LNCaP clone FGC (cell line): ENCODE measurements at regions not wholly inside any gene's neighbourhood (a gene's known extent, or its start where the extent isn't known, plus 50 kb on each side); places are given as distances from the start of the nearest gene placed in this dataset.

ENCODE experiments used
- DNase-seq: peaks from one replicate; pipeline ENCODE4 v3.0.0-alpha.2; 2011; ENCODE audit warnings: low read depth
- H3K4me3 ChIP-seq: 2 replicates; pipeline ENCODE4 v1.5.1; 2011; ENCODE audit warnings: mild to moderate bottlenecking, low read depth, low read length, control low read depth
- TF ChIP-seq, protein P1 (sequence below): IDR thresholded peaks from 2 replicates; pipeline ENCODE4 v1.5.1; 2012; ENCODE audit warnings: mild to moderate bottlenecking; ENCODE audit not compliant: control insufficient read depth, insufficient read depth; ENCODE audit errors: extremely low read depth

DNA sequence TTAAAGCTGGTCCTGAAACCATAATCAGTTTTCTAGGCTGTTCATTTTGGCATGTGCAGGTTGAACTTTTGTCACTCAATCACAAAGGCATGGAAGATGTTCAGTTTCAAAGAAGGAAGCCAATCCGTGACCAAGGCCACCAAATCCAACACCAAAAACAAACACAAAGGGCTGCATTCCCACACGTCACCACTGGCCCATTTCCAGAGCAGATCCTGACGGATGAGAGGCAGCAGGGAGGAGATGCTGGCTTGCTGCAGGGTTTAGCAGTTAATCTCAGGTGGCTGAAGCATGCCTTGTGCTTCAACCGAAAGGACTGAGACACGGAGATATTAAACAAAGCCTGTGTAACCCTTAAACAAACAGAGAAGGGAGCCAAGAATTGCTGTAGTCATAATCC lies 191.9 kb upstream of the CTAGE1 start:
- H3K4me3 ChIP-seq = no peak overlapping the region
- DNase-seq = peak; percentile 50

DNA sequence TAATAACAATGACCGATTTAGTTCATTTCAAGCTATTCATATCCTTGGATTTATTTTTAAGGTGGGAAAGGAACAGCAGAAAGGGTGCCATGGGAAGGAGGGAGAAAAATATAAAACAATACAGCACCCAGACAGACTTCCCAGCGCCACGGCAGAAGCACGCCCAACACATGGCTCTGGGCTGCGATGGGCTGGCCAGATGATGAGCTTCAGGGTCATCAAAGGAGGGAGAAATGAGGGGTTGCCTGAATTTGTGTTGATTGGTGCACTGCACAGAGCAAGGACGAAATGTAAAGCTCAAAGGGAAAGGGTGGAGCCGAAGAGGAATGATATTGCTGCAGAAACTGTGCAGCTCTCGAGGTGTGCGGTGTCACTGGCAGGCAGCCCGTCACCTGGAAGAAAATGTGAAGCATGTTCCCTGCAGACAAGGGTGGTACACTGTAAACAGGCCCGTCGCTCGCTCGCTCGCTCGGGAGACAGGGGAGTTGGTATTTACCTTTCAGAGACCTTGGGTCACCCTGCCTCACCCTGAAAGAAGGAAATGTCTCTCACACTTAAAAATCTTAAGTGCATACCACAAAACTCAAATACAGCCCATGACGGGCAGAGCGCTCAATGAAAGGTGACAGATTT lies 195.5 kb upstream of the CTAGE1 start:
- TF ChIP-seq, protein P1, sequence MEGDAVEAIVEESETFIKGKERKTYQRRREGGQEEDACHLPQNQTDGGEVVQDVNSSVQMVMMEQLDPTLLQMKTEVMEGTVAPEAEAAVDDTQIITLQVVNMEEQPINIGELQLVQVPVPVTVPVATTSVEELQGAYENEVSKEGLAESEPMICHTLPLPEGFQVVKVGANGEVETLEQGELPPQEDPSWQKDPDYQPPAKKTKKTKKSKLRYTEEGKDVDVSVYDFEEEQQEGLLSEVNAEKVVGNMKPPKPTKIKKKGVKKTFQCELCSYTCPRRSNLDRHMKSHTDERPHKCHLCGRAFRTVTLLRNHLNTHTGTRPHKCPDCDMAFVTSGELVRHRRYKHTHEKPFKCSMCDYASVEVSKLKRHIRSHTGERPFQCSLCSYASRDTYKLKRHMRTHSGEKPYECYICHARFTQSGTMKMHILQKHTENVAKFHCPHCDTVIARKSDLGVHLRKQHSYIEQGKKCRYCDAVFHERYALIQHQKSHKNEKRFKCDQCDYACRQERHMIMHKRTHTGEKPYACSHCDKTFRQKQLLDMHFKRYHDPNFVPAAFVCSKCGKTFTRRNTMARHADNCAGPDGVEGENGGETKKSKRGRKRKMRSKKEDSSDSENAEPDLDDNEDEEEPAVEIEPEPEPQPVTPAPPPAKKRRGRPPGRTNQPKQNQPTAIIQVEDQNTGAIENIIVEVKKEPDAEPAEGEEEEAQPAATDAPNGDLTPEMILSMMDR = no peak
- no peak overlapping the region for H3K4me3 ChIP-seq

More for the DNA sequence above, 191.9 kb upstream of the CTAGE1 start:
- TF ChIP-seq, protein P1 = no peak

DNA sequence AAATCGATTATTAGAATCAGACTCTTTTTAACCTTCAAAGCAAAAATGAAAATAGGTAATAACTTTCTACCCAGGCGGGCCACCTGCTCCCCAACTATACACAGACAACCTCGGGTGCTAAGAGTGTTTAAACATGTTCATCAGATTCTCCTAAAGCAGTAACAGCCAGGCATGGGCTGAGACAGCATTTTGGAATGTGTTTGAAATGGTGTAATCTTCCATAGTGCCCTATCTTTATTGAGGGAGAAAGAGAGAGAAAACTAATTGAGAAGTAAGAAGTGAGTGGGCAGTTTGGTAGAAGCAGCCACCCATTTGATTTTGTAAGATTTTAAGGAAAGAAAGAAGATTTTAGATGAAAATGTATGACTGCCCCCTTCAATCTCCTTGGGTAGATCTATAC lies 196.1 kb upstream of the CTAGE1 start:
- TF ChIP-seq, protein P1 = no peak
- H3K4me3 ChIP-seq = no peak overlapping the region
- DNase-seq = no peak

More for the DNA sequence above, 195.5 kb upstream of the CTAGE1 start:
- DNase-seq = no peak

DNA sequence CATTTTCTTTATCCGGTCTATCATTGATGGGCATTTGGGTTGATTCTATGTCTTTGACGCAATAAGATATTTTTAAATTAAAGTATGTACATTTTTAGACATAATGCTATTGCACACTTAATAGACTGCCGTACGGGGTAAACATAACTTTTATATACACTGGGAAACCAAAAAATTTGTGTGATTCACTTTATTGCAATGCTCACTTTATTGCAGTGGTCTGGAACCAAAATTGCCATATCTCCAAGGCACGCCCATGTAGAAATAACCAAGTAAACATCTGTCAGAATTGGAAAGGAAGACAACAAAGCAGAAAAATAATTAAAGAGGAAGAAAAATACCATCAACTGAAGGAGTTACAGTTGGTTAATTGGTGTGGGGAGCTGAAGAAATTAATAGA lies 205.8 kb upstream of the CTAGE1 start:
- H3K4me3 ChIP-seq = no peak overlapping the region
- no peak for DNase-seq
- TF ChIP-seq, protein P1 = no peak

DNA sequence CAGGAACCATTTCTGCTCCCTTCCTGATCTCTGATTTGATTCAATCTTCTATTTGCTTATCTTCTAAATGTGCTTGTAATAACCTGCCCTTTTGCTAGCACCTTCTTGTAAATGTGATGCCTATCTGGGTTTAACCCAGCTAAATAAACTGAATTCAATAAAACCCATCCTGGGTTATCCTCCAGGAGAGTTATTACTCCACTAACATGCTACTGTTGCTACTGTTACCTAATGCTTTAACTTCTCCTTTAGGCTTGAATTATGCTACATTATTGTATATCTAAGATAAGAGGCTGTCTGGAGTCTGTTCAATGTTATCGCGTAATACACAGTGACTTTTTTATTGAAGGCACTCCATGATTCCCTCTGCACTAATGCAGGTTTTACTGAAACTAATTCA lies 206.5 kb upstream of the CTAGE1 start:
- TF ChIP-seq, protein P1 = no peak
- DNase-seq = peak; percentile 55
- no peak overlapping the region for H3K4me3 ChIP-seq

DNA sequence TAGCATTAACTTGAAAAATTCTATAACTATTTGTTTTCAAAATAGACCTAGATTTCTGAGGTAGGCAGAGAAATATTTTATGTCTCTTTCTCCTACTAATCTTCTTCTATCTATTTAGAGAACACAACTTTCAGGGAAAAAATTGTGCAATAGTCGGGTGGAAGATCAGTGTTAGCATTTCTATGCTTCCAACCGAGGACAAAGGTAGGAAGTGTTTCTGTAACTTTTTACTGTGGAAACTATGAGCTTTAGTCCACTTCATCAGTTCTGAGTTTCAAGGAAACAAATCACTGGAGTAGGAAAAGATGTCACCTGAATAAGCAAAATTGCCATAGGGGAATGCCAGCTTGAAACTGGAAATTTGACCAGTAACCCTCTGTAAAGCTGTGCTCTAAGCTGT lies 207.7 kb upstream of the CTAGE1 start:
- no peak for DNase-seq
- TF ChIP-seq, protein P1 = no peak
- H3K4me3 ChIP-seq = no peak overlapping the region

DNA sequence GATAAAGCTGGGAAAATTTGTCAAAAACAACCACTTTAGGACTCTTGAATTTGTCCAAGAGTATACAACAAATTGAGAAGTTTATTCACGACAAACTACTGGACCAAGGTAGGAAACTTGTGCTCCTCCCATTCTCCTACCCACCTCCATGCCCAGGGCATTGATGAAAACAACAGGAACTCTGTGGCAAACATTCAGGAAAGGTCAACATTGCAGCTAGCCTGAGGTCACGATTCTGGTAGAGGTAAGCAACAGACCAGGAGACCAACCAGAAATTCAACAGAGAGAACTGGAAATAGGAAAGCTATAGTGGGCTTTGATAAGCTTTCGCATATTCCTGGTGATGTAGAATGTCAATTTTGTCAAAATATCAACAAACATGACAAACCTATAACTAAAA lies 209.1 kb upstream of the CTAGE1 start:
- TF ChIP-seq, protein P1 = no peak
- DNase-seq = no peak
- H3K4me3 ChIP-seq = no peak overlapping the region
